GM12875 (cell line): ENCODE measurements at regions not wholly inside any gene's neighbourhood (a gene's known extent, or its start where the extent isn't known, plus 50 kb on each side); places are given as distances from the start of the nearest gene placed in this dataset.
"Not testable (repeated sequence)": the region's sequence is repeated elsewhere in the genome, so short reads cannot be mapped to it uniquely, and the experiment has no call there.

Source experiments
- H3K4me3 ChIP-seq: one replicate; pipeline ENCODE4 v1.5.1; 2011; ENCODE audit warnings: low read depth, low read length, control low read depth
- TF ChIP-seq, protein P1 (sequence below): IDR thresholded peaks from 2 replicates; pipeline ENCODE4 v1.5.1; 2011; ENCODE audit warnings: low read depth, mild to moderate bottlenecking, control low read depth, inconsistent platforms, low read length, moderate library complexity, borderline replicate concordance; ENCODE audit not compliant: insufficient read depth

DNA sequence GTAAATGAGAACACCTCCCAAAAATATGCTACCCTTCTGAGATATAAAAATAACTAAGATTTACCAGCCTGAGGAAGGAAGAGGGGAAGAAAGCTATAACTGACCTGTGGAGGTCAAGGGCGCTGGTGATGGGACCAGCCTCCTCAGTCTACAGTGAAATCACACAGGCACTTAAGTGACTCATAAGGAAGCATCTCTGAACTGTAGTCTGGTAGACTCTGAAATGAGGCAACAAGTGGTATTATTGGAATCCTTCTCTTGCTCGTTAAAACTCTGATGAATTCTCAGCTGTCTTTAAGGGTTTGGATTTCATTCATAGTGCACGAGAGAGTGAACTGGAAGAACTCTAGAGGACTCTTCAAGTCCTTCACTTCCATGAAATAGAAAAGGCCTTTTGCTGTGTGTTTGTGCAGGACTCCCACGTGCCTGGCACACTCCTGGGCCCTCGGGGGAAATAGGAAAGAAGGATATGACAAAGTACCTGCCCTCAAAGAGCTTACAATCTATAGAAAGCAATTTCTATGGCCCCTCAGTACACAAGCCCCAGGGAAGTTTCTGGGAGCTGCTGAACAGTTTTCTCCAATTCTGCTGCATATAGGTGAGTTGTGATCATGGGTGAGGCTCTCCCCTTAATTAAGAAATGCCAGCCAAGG, 231.8 kb upstream of the RREB1 start:
- H3K4me3 ChIP-seq = no peak overlapping the region
- TF ChIP-seq, protein P1, sequence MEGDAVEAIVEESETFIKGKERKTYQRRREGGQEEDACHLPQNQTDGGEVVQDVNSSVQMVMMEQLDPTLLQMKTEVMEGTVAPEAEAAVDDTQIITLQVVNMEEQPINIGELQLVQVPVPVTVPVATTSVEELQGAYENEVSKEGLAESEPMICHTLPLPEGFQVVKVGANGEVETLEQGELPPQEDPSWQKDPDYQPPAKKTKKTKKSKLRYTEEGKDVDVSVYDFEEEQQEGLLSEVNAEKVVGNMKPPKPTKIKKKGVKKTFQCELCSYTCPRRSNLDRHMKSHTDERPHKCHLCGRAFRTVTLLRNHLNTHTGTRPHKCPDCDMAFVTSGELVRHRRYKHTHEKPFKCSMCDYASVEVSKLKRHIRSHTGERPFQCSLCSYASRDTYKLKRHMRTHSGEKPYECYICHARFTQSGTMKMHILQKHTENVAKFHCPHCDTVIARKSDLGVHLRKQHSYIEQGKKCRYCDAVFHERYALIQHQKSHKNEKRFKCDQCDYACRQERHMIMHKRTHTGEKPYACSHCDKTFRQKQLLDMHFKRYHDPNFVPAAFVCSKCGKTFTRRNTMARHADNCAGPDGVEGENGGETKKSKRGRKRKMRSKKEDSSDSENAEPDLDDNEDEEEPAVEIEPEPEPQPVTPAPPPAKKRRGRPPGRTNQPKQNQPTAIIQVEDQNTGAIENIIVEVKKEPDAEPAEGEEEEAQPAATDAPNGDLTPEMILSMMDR = no peak

DNA sequence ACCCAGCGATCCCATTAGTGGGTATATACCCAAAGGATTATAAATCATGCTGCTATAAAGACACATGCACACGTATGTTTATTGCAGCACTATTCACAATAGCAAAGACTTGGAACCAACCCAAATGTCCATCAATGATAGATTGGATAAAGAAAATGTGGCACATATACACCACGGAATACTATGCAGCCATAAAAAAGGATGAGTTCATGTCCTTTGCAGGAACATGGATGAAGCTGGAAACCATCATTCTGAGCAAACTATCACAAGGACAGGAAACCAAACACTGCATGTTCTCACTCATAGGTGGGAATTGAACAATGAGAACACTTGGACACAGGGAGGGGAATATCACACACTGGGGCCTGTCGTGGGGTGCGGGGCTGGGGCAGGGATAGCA, 230.0 kb upstream of the RREB1 start:
- not testable (repeated sequence) for H3K4me3 ChIP-seq

DNA sequence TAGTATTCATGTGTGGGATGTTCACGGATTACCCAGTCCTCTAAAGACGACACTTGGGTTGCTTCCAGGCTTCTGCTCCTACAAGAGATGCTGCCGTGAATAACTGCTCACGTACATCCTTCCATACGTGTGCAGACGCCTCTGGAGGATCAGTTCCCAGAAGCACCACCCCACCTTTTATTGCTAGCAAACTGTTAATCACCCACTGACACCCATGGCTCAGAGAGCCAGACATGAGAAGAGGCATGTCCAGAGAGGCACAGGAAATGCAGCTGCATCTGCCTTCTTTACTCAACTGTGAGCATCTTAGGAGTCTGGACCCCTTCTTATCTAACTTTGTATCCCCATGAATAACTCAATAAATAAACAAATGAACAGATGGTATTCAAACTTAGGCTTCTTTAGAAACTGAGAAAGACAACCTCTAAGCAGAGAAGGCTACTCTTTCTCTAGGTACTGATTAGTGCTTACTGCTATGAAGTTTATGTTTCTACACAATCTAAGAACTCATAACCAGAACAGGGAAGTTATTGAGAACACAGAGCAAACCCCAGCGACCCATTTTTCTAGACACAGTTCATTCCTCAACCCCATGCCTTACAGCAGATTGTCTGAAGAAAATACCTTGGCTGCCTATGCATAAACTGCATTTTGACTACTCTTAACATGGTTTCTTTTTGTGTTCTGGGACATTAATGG, 228.7 kb upstream of the RREB1 start:
- TF ChIP-seq, protein P1 = no peak

DNA sequence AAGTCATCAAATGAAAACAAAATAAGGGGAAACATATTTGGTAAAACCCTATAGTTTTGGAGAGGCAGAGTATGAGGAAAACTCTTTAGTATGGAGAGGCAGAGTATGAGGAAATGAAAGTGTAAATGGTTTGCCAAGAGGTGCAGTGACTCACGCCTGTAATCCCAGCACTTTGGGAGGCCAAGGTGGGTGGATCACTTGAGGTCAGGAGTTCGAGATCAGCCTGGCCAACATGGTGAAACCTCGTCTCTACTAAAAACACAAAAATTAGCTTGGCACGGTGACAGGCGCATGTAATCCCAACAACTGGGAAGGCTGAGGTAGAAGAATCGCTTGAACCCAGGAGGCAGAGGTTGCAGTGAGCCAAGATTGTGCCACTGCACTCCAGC, 228.2 kb upstream of the RREB1 start:
- H3K4me3 ChIP-seq = not testable (repeated sequence)

More for the DNA sequence above, 228.7 kb upstream of the RREB1 start:
- no peak overlapping the region for H3K4me3 ChIP-seq

DNA sequence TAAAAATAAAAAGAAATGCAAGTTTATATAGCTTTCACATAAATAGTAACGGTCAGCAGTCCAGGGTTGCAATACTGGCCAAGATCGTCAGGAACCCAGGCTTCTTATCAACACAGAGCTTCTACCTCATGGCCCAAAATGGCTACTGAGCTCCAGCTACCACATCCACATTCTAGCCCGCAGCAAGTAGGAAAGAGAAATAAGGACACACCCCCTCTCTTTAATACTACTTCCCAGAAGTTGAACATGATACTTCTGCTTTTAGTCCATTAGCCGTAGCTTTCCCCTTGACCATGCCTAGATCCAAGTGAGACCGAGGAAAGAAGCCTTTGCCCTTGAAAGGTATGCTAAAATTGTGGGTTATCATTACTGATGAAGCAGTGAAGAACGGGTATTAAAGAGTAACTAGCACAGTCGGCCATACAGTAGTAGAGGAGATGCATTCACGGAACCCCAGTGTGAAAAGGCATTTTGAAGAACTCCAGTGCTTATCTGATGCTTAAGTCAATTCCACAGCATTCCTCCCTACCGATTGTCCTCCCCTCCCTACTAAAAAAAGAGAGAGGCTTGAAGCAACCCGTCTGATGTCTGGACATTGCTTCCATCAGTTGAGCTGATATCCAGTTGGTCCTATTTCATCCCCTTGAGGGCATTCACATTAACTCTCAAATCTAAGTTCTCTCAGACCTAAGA, 226.9 kb upstream of the RREB1 start:
- TF ChIP-seq, protein P1 = no peak
- no peak overlapping the region for H3K4me3 ChIP-seq

DNA sequence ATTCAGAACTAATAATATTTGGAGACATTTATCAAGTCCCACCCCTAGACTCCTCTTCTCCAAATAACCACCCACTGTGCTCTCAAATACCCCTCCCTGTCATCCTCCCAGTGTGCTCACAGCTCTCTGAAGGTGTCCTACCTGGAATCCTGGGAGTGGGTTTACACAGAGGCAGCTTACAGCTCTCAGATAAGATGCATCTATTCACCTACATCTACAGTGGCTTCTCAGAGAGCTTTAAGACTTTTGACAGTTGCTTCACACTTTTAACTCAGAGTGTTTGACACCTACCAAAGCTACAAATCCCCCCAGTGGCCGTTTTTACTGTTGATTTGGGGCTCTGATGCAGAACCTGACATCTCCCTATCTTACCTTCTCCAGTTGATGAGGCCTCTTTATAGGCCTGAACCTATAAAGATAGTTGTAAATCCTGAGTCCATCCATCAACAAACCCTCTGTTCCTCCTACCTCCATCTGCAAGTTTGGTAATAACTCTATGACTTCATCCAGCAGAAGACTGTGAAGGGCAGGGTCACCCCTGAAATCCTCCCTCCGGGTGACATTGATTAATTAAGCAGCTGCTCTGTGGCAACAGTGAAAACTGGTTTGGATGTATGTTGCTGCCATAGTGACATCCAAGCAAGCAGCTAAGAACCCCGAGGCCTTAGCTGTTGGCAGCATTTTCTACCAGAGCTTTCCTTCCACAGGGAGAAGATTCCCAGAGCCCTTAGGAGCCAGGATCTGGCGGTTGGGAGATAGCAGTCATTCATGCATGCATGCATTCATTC, 226.1 kb upstream of the RREB1 start:
- TF ChIP-seq, protein P1 = no peak

DNA sequence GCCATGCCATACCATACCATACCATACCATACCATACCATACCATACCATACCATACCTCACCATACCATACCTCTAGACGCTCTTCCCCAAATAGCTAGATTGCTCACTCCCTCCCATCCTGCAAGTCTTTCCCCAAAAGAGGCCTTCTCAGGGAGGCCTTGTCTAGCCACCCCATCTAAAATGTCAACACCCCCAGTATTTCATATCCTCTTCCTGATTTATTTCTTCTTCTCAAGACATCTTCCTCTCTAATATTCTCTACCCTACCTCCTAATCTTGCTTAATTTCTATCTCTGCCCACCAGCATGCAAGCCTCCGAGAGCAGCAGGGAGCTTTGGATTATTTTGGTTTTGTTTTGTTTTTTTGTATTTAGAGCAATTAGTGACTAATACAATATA, 225.2 kb upstream of the RREB1 start:
- TF ChIP-seq, protein P1 = no peak
- H3K4me3 ChIP-seq = no peak overlapping the region

More for the DNA sequence above, 226.1 kb upstream of the RREB1 start:
- H3K4me3 ChIP-seq = no peak overlapping the region
